ENCODE measurements at regions not wholly inside any gene's neighbourhood (a gene's known extent, or its start where the extent isn't known, plus 50 kb on each side); places are given as distances from the start of the nearest gene placed in this dataset.
"Not testable (repeated sequence)": the region's sequence is repeated elsewhere in the genome, so short reads cannot be mapped to it uniquely, and the experiment has no call there.

DNA sequence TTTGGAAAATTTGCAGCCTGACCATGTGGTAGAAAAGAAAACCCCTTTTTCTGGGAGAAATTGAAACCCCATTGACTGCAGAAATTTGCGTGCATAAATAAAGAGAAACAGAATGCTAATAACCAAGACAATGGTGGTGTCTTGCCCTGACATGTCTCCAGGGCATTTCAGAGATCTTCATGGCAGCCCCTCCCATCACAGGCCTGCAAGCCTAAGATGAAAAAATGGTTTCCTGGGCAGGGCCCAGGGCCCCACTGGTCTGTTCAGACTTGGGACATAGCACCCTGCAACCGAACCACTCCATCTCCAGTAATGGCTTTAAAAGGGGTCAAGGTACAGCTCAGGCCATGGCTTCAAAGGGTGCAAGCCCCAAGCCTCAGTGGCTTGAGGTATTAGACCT lies 71.6 kb upstream of the SGIP1 start:
- no peak overlapping the region for H3K27ac ChIP-seq
- DNase-seq = no peak
- no peaks in the 10 kb centered on the region for H3K36me3 ChIP-seq
- intact Hi-C loops (cut with DNase I) = no loop called here
- no peaks in the 10 kb centered on the region for H3K27me3 ChIP-seq
- TF ChIP-seq, protein P1, sequence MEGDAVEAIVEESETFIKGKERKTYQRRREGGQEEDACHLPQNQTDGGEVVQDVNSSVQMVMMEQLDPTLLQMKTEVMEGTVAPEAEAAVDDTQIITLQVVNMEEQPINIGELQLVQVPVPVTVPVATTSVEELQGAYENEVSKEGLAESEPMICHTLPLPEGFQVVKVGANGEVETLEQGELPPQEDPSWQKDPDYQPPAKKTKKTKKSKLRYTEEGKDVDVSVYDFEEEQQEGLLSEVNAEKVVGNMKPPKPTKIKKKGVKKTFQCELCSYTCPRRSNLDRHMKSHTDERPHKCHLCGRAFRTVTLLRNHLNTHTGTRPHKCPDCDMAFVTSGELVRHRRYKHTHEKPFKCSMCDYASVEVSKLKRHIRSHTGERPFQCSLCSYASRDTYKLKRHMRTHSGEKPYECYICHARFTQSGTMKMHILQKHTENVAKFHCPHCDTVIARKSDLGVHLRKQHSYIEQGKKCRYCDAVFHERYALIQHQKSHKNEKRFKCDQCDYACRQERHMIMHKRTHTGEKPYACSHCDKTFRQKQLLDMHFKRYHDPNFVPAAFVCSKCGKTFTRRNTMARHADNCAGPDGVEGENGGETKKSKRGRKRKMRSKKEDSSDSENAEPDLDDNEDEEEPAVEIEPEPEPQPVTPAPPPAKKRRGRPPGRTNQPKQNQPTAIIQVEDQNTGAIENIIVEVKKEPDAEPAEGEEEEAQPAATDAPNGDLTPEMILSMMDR (IDR thresholded peaks at IDR 0.05) = no peak
- H3K9me3 ChIP-seq = no peaks in the 10 kb centered on the region
- H3K4me1 ChIP-seq = no peaks in the 10 kb centered on the region
- H3K4me3 ChIP-seq = no peak overlapping the region
- H3K9ac ChIP-seq (ENCODE audit: low read depth in 2 of 2, low read length in 2 of 2) = no peak overlapping the region

DNA sequence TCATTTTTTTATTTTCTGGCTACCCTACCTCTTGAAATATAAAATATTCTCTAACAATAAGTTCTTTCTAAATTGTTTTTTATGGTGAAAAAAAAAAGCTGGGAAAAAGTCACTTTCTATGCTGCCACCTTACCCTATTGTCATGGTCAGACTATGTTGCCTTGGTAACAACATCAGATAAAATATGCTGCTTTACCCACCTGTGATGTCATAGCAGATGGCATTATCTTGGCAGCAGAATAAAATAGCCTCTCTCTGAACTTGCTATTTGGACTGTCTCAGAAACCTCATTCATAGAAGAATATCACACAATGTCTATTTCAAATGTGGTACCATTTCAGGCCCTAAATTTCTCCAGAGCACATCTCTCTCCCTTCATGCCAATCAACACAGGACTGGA lies 69.6 kb upstream of the SGIP1 start:
- H3K27ac ChIP-seq = no peak overlapping the region
- H3K9ac ChIP-seq (ENCODE audit: low read depth in 2 of 2, low read length in 2 of 2) = no peak overlapping the region
- TF ChIP-seq, protein P1 (IDR thresholded peaks at IDR 0.05) = no peak
- no peaks in the 10 kb centered on the region for H3K4me1 ChIP-seq
- no peaks in the 10 kb centered on the region for H3K27me3 ChIP-seq
- H3K9me3 ChIP-seq = no peaks in the 10 kb centered on the region
- DNase-seq = no peak
- H3K4me3 ChIP-seq = no peak overlapping the region
- H3K36me3 ChIP-seq = no peaks in the 10 kb centered on the region
- intact Hi-C loops (cut with DNase I) = no loop called here

DNA sequence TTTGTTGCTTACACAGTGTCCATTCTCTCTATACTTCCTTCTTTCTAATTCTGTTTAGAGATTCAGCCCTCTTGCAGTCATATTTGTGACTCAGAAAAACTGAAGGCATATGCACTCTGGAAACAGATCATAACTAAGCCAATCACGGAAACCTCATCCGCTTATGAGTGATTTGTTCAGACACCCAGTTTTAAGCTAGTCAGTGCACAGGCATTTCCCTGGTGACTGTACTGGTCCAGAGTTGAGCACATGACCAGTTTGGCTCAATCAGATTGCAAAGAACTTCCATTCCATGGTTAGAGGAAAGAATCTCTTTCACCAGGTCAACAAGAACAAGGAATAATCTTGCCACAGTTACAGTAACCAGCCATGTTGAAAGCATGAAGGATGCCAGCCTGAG lies 69.2 kb upstream of the SGIP1 start:
- TF ChIP-seq, protein P1 (IDR thresholded peaks at IDR 0.05) = no peak
- no peaks in the 10 kb centered on the region for H3K36me3 ChIP-seq
- intact Hi-C loops (cut with DNase I) = no loop called here
- no peak overlapping the region for H3K27ac ChIP-seq
- H3K4me3 ChIP-seq = no peak overlapping the region
- no peaks in the 10 kb centered on the region for H3K4me1 ChIP-seq
- H3K9ac ChIP-seq (ENCODE audit: low read depth in 2 of 2, low read length in 2 of 2) = no peak overlapping the region
- H3K27me3 ChIP-seq = no peaks in the 10 kb centered on the region
- DNase-seq = no peak
- H3K9me3 ChIP-seq = no peaks in the 10 kb centered on the region

GRCh38 chr1:66466695-66467094 lies 67.3 kb upstream of the SGIP1 start:
- H3K4me1 ChIP-seq; H3K9ac ChIP-seq (ENCODE audit: low read depth in 2 of 2, low read length in 2 of 2); intact Hi-C loops (cut with DNase I); H3K27ac ChIP-seq; H3K36me3 ChIP-seq; H3K27me3 ChIP-seq; H3K9me3 ChIP-seq; H3K4me3 ChIP-seq; DNase-seq: not testable (repeated sequence)

DNA sequence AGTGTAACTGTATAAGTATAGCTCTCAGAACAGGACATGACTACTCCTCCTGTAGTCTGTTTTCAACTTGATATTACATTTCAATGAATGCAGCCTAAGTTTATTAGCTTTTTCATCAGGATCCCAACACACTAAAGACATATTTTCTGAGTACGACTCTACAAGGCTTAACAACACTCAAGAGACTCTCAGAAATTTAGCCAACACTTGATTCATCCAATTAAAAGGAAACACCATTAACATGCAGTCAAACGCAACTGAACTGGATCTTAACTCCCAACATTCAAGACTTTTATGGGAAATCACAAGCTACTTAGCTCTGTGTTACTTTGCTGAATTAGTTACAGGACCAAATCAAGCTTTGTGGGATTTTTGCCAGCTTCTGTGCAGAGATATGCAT lies 65.2 kb upstream of the SGIP1 start:
- TF ChIP-seq, protein P1 (IDR thresholded peaks at IDR 0.05) = no peak
- intact Hi-C loops (cut with DNase I) = no loop called here
- Histone ChIP-seq H3K4me3 (no peak overlapping the region), H3K36me3 (no peaks in the 10 kb centered on the region), H3K27me3 (no peaks in the 10 kb centered on the region), H3K4me1 (no peaks in the 10 kb centered on the region), H3K9me3 (no peaks in the 10 kb centered on the region), H3K9ac (ENCODE audit: low read depth in 2 of 2, low read length in 2 of 2) (no peak overlapping the region), H3K27ac (no peak overlapping the region)
- no peak for DNase-seq

- intact Hi-C loops (cut with DNase I) = no loop called here
- Histone ChIP-seq H3K9ac (ENCODE audit: low read depth in 2 of 2, low read length in 2 of 2) (no peak overlapping the region), H3K4me3 (no peak overlapping the region), H3K36me3 (no peaks in the 10 kb centered on the region), H3K9me3 (no peaks in the 10 kb centered on the region), H3K27ac (no peak overlapping the region), H3K27me3 (no peaks in the 10 kb centered on the region), H3K4me1 (no peaks in the 10 kb centered on the region)
- no peak for DNase-seq
- TF ChIP-seq, protein P1 (IDR thresholded peaks at IDR 0.05) = no peak
Observed at GRCh38 chr1:66475940-66476339, 58.0 kb upstream of the SGIP1 start.
